Motor neuron (in vitro differentiated cells): ENCODE measurements at regions not wholly inside any gene's neighbourhood (a gene's known extent, or its start where the extent isn't known, plus 50 kb on each side); places are given as distances from the start of the nearest gene placed in this dataset.
A peak's percentile ranks its signal among the peaks of the same experiment; 100 is the strongest.

Source experiments
- ATAC-seq, 8 experiments: fragments of 200-7000 bp; cut with Tn5 transposase; replicated peaks in 6 of 8; 2 replicates each; pipeline ENCODE4 v1.8.0; 2021; ENCODE audit warnings: mild to moderate bottlenecking in 8 of 8, moderate library complexity in 8 of 8
- H3K27ac ChIP-seq, 2 donors: fragments of 250-450 bp; sonication (Bioruptor Pico); 2 replicates each; pipeline ENCODE4 v1.9.0; 2021; ENCODE audit warnings: antibody characterized with exemption in 2 of 2, mild to moderate bottlenecking in 2 of 2, moderate library complexity in 1 of 2
- H3K4me1 ChIP-seq, 2 donors: fragments of 250-450 bp; sonication (Bioruptor Pico); replicated peaks in 1 of 2; 2 replicates each; pipeline ENCODE4 v1.6.1; 2021; ENCODE audit warnings: antibody characterized with exemption in 2 of 2, mild to moderate bottlenecking in 2 of 2, moderate library complexity in 1 of 2
- H3K4me3 ChIP-seq, 5 donors: fragments of 250-450 bp; sonication (Bioruptor Pico); 2 replicates each; pipeline ENCODE4 v1.9.0; 2021; ENCODE audit warnings: antibody characterized with exemption in 5 of 5, mild to moderate bottlenecking in 5 of 5, moderate library complexity in 4 of 5
- WGBS, 10 experiments: fragments of 450-650 bp; shearing (Covaris generic); methylation state at CpG; one replicate each; pipeline ENCODE4 v1.0.0; 2022; 5-methylcytosine and 5-hydroxymethylcytosine counted together
- in situ Hi-C, 9 experiments: fragments of 400-800 bp; cut with MboI; loops; one replicate each; pipeline ENCODE4 v1.15.0; 2021; ENCODE audit warnings: low sequenced_read_pairs in 9 of 9, low pct_unique_long_range_greater_than_20kb in 2 of 9; ENCODE audit not compliant: unreplicated experiment in 9 of 9

DNA sequence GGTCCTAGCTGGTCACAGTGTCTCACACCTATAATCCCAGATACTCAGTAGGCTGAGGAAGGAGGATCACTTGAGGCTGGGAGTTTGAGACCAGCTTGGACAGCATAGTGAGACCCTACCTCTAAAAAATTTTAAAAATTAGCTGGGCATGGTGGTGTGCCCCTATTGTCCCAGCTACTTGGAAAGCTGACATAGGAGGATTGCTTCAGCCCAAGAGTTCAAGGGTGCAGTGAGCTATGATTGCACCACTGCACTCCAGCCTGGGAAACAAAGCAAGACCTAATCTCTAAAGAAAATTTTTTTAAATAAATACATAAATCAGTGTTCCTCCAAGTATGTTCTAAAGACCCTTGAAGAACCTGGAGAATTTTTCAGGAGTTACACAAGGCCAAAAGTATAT, 50.6 kb upstream of the GNAO1 start:
- no peak for ATAC-seq
- no peak overlapping the region for H3K27ac ChIP-seq
- in situ Hi-C loops: no loop called here
- no peaks in the 10 kb centered on the region for H3K4me1 ChIP-seq
- no peak overlapping the region for H3K4me3 ChIP-seq

DNA sequence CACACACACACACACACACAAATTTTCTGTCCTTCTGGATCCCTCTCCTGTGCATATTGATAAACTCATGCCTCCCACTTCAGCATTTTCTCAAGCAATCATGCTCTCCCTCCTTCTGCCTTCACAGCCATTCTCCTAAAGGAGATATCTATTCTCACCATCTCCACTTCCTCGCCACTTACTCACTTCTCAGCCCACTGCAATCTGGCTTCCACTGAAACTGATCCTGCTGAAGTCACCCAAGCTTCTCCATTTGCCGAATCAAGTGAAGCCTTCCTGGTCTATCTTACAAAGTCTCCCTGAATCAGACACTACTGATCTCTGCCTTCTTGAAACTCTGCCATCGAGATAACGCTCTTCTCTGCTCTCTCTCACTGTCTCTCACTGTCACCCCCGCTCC, 54.0 kb upstream of the GNAO1 start:
- no peak for ATAC-seq
- Histone ChIP-seq H3K4me3 (no peak overlapping the region), H3K4me1 (no peaks in the 10 kb centered on the region), H3K27ac (no peak overlapping the region)
- in situ Hi-C loops: no loop called here
- 43 to 100% (median 87%) methylated on average over 2 to 5 of the region's 5 CpGs; no CpG with 5 or more reads in 1 of the 10 experiments for WGBS, 10 experiments

DNA sequence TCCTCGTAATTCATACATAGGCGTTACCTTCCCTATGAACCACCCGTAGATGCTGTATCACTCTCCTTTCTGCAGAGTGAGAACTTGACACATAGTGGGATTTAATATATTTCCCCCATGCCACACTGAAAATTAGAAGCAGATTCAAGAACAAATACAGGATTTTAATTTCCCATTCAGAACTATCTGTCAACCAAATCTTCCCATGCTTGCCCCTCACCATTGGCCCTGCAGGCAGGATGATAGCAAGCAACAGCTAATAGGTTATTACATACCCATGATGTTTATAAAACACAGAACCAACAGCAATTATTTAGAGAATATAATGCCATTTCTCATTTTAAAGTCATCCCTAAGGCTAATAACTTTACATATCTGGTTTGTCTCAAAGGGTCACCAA, 55.0 kb upstream of the GNAO1 start:
- H3K27ac ChIP-seq: no peak overlapping the region
- no peak for ATAC-seq
- in situ Hi-C loops: no loop called here
- WGBS, 10 experiments: 0 to 100% (median 88%) methylated on average over 1 to 3 of the region's 3 CpGs; no CpG with 5 or more reads in 2 of the 10 experiments
- no peaks in the 10 kb centered on the region for H3K4me1 ChIP-seq
- H3K4me3 ChIP-seq: no peak overlapping the region

DNA sequence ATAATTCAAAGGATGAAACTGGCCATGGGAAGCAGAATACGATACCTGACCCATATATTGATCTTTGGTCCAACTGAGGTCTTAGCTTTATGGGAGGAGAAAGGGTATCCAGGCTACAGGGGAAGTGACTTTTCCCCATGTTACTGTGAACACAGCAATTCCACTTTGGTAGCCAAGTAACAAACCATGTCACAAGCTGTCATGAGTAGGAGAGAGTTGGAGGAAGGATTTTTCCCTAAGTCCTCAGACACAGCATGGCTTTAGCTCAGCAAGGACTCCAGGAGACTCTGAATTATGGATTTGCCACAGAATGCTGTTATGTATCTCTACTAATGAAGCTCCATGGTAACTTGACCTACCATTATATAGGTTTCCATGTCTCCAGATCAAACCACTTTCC, 56.5 kb upstream of the GNAO1 start:
- peak in 1 of 8 experiments; percentile 73 for ATAC-seq
- WGBS, 10 experiments: 20 to 67% methylated on average over 1 of the region's 1 CpG; no CpG with 5 or more reads in 8 of the 10 experiments

DNA sequence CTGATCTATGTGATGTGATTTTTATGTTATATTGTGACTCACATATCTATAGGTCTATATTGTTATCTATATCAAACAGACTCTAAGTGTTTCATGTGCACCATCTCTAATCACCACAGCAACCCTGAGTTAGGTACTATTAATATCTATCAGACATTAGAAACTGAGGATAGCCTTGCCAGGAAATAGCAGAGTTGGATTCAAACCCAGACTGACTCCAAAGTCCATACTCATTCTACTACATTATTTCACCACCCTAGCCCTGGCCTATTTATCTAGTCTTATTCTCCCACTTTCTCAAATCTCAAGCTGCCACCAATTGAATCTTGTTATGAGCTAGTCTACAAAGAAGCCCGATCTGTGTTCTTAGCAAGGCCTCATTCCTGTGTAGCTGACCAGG, 65.4 kb upstream of the GNAO1 start:
- in situ Hi-C loops: no loop called here

More for the DNA sequence above, 56.5 kb upstream of the GNAO1 start:
- Histone ChIP-seq H3K4me1 (no peaks in the 10 kb centered on the region), H3K4me3 (no peak overlapping the region), H3K27ac (no peak overlapping the region)
- in situ Hi-C loops: no loop called here

DNA sequence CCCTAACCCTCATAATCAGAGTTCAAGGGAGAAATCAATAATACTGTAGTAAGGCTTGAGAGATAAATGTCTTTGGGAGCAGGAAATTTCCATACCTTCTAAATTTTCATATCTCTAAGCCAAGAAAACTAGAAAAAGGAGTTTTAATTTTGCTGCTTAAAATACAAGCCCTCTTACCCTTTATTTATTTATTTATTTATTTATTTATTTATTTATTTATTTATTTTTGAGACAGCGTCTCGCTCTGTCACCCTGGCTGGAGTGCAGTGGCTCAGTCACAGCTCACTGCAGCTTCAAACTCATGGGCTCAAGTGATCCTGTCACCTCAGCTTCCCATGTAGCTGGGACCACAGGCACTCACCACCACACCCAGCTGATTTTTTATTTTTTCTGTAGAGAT, 69.0 kb upstream of the GNAO1 start:
- in situ Hi-C loops: no loop called here
- WGBS, 10 experiments: 0 to 100% (median 100%) methylated on average over 1 to 2 of the region's 2 CpGs; no CpG with 5 or more reads in 1 of the 10 experiments

More for the DNA sequence above, 65.4 kb upstream of the GNAO1 start:
- 10 to 100% (median 100%) methylated on average over 1 of the region's 1 CpG; no CpG with 5 or more reads in 4 of the 10 experiments for WGBS, 10 experiments
- no peak for ATAC-seq
- Histone ChIP-seq H3K4me3 (no peak overlapping the region), H3K4me1 (peaks cover 0 to 8% of the 10 kb centered on the region in 2 donors), H3K27ac (no peak overlapping the region)

DNA sequence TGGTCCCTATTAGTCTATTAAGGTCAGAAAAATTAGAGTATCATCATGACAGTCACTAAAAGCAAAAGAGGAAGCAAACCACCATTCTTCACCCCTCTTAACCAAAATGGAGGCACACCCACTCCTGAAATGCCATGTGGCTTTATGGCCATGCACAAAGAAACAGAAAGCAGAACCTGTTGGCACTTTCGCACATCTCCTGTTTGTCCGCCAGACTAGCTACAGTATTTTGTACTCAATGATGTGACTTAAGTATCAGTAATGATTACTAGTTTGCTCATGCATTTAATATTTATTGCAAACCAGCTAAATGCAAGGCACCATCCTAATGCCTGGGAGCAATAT, 70.2 kb upstream of the GNAO1 start:
- in situ Hi-C loops: no loop called here
- Histone ChIP-seq H3K27ac (no peak overlapping the region), H3K4me1 (peaks cover 11 to 23% of the 10 kb centered on the region in 2 donors), H3K4me3 (no peak overlapping the region)
- 92 to 100% (median 93%) methylated on average over 2 of the region's 2 CpGs; no CpG with 5 or more reads in 6 of the 10 experiments for WGBS, 10 experiments
- ATAC-seq: no peak

More for the DNA sequence above, 69.0 kb upstream of the GNAO1 start:
- no peak for ATAC-seq
- Histone ChIP-seq H3K27ac (no peak overlapping the region), H3K4me1 (peaks cover 4 to 17% of the 10 kb centered on the region in 2 donors), H3K4me3 (no peak overlapping the region)

DNA sequence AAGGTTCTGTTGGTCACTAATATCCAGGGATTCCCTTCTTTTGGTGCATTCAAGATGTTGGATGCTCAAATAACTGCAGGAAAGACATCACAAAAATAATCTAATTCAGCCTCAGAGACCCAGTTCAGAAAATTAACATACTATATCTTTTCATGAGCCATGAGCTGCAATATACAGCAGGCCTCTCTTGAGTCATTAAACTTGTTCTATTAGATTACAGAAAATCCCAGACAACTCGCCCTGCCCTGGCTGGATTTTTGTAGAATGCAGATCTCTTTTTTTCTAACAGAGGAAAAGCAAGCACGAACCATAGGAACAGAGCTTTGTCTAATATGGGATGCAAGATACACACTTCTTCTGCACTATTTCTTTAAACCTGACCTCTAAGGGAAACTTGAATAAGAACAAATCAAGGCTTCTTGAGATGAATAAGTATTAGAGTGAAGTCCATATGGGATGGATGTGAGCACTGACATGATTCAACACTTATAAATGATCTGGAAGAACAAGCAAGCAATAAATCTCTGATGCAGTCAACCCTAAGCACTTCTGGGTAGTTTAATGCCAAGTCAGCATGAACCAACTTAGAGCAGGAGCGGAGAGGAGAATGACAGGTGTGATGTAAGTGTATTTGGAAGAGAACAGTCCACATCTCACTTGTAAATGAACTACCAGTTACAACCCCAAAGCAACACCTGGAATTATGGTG, 70.7 kb upstream of the GNAO1 start:
- WGBS, 10 experiments: 0 to 100% (median 76%) methylated on average over 1 to 3 of the region's 3 CpGs; no CpG with 5 or more reads in 1 of the 10 experiments
- Histone ChIP-seq H3K4me1 (peaks cover 16 to 28% of the 10 kb centered on the region in 2 donors), H3K4me3 (no peak overlapping the region), H3K27ac (no peak overlapping the region)
- peak in 4 of 8 experiments; percentile 20 to 61 (median 44) for ATAC-seq
- in situ Hi-C loops: no loop called here

DNA sequence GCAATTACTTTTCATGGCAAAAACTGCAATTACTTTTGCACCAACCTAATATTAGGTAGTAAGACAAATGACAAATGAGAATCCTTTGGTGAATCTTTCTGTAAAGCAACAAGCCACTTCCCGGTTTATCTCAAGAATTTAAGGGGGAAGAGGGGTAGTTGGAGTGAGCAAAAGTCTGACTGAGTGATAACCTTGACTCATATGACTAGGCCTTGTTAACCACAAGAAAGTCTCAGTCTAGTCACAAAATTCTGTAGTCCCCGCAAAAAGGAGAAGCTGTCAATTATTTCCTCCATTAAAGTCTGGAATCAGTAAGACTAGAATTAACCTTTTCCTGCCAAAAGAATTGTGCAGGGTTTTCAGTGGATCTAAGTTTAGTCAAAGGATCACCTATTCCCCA, 72.2 kb upstream of the GNAO1 start:
- Histone ChIP-seq H3K4me1 (peaks cover 16 to 30% of the 10 kb centered on the region in 2 donors), H3K4me3 (no peak overlapping the region), H3K27ac (no peak overlapping the region)
- in situ Hi-C loops: no loop called here
- no peak for ATAC-seq
- WGBS, 10 experiments: 17 to 91% (median 78%) methylated on average over 1 to 2 of the region's 2 CpGs; no CpG with 5 or more reads in 2 of the 10 experiments

DNA sequence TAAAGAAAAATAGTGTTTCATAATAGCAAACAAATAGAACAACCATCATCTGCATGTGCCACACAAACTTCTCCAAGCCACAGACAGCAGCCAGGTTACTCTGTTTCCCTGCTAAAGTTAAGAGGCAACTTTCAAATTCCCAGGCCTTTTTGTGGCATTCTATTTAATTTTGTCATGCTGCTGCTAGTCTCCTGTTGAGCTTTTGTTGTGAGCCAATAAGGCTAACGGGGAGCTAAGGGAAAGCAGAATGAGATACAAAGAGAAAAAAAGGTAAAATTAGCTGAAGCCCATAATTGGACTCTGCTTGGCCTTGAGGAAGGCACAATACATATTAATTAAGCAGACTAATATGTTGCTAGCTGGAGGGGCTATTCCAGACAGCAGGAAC, 74.7 kb upstream of the GNAO1 start:
- 0 to 57% (median 6%) methylated on average over 1 of the region's 1 CpG; no CpG with 5 or more reads in 5 of the 10 experiments for WGBS, 10 experiments
- Histone ChIP-seq H3K27ac (no peak overlapping the region), H3K4me3 (no peak overlapping the region), H3K4me1 (peaks cover 16 to 26% of the 10 kb centered on the region in 2 donors)
- in situ Hi-C loops: no loop called here
- ATAC-seq: peak in 2 of 8 experiments; percentile 2 to 5

DNA sequence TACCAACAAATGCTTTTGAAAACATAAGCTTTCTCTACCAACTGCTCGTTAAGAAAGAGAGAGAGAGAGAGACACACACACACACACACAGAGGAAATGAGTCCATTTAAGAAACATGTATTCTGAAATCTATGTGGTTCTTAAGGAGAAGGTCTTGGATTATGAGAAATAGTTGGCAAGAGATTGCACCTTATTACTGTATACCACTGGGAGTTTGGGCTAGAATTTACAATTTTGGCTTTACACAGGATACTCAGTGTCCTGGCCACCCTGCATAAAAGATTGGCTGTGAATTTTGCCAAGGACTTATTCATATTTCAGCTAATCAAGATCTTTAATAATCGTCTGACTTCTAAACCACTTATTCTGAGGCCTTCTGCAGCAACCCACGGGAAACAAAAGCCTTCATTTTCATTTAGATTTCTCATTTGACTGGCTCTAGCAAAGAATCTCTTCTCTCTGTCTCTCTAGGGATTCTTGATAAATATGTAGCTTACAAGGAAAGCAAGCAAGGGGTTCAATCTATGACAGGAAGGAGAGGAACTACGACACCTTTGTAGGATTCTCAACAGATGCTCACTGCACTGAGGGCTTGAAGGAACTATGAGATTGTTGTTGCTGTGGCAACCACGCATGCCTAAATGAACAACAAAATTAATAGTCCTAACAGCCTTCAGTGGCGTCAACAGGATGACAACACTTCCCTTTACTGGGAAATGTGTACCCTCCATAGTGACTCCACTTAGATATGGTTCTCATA, 75.3 kb upstream of the GNAO1 start:
- in situ Hi-C loops: no loop called here
- Histone ChIP-seq H3K4me1 (peaks cover 16 to 23% of the 10 kb centered on the region in 2 donors), H3K4me3 (no peak overlapping the region), H3K27ac (no peak overlapping the region)
- peak in 7 of 8 experiments; percentile 62 to 95 (median 90) for ATAC-seq
- WGBS, 10 experiments: 3 to 53% (median 31%) methylated on average over 2 to 6 of the region's 6 CpGs

DNA sequence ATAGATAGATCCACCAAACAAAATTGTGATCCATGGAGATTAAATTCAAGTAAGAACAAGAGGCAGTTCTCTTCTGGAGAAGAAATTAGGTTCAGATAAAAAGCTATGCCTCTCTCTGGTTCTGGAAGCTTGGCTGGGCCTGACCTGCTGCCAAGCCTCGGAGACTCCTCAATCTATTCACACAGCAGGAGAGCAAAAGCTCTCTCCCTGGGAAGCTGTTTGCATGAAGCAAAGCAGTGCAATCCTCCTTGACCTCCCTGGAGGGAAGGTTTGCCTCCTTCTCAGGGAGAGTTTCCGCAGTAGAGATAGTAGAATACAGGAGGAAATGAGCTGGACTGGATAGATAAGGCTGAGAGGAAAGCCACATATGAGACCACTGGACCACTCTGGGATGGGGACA, 78.1 kb upstream of the GNAO1 start:
- in situ Hi-C loops: no loop called here
- ATAC-seq: peak in 1 of 8 experiments; percentile 33
- Histone ChIP-seq H3K4me1 (peaks cover 23 to 24% of the 10 kb centered on the region in 2 donors), H3K27ac (no peak overlapping the region), H3K4me3 (no peak overlapping the region)
- 0 to 61% (median 50%) methylated on average over 1 to 2 of the region's 2 CpGs; no CpG with 5 or more reads in 5 of the 10 experiments for WGBS, 10 experiments

DNA sequence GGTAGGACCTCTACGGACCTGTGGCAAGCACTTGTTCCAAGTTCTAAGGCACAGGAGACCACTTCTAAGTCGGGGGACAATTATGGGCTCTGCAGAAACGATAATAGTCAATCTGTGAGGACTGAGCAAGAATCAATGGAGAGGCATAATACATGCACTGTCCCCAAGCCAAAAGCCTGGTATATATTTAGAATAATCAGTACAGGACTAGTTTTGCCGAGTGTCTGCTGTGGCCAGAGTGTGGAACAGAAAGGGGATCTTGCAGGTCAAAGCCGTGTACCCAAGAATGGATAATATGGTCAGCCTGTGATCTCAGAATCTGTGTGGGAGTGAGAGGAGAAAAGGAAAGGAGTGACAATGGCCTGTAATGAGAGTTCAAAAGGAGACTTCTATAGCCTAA, 80.2 kb upstream of the GNAO1 start:
- 0 to 100% (median 52%) methylated on average over 1 to 5 of the region's 5 CpGs; no CpG with 5 or more reads in 2 of the 10 experiments for WGBS, 10 experiments
- Histone ChIP-seq H3K27ac (no peak overlapping the region), H3K4me3 (no peak overlapping the region), H3K4me1 (peaks cover 21 to 23% of the 10 kb centered on the region in 2 donors)
- ATAC-seq: no peak
- in situ Hi-C loops: no loop called here
